NCI-H128 (cell line): ENCODE measurements at regions not wholly inside any gene's neighbourhood (a gene's known extent, or its start where the extent isn't known, plus 50 kb on each side); places are given as distances from the start of the nearest gene placed in this dataset.

Experiments used
- DNase-seq: peaks from one replicate; lab custom pipeline; 2025; ENCODE audit not compliant: unreplicated experiment; lab: John Stamatoyannopoulos, UW

DNA sequence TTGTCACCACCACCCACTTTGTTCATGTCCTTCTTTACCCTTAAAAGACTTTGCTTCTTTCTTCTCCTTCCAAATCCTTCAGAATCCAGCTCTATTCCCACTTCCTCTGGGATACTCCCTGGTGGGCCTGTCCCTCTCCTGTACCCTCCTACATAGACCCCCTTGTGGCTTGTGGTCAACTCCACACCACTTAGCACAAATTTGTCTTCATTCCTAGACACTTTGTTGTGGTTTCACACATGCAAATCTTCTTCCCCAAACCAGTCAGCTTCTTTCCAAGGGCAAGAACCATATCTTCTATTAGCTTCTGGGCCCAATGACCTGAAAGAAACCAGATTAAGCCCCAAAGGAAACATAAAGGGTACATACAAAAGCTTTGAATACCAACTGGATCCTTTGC is 342.4 kb downstream of the TNS1 start:
- DNase-seq = no peak

DNA sequence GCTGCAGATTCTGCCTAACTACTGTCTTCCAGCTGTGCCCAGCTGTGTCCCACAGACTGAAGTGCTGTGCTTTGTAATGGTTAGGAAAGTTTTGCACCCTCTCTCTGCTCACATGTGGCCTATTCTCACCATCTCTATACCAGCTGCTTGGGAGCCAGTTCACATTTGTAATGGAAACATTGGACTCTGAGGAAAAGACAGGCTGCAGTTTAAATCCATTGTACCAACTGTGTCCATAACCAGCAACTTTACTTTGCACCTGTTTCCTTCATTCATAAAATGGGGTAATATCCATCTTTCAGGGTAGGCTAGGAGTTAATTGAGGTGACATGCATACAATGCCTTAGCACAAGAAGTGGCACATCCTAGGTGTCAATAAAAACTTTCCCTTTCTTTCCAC is 344.0 kb downstream of the TNS1 start:
- DNase-seq = no peak

DNA sequence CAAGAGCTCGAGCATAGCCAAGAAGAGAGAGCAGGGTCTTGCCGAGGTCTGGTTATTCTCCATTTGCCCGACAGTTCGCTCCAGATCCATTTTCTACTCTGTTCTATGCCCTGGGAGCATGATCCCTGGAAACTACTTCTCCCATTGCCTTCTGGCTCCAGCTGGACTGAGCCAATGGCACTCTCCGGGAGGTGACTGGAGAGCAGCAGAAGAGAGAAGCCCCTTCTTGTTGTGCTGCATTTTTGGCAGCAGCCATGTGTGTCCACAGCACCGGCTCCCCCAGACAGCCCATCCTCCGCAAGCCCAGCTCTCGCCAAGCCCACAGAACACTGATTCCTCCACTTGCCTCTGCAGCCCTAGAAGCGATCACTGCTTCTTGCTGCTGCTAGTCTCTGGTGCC is 345.5 kb downstream of the TNS1 start:
- no peak for DNase-seq

DNA sequence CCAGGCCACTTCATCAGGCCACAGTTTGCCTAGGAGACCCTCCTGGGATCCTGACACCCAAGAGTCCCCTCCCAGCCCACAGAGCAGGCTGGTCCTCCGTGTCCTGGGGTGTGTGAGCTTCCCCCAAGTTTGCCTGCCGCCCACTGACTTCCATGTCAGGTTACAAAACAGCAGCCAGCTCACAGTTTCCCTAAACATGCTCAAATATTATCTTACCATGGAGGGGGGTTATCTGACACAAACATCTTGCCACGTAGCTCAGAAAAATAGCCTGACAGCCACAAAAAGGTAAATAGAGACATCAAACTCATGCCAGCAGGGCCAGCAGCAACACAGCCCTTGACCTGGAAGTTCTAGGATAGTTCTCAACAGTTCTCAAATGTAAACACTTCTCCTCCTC is 346.5 kb downstream of the TNS1 start:
- no peak for DNase-seq

DNA sequence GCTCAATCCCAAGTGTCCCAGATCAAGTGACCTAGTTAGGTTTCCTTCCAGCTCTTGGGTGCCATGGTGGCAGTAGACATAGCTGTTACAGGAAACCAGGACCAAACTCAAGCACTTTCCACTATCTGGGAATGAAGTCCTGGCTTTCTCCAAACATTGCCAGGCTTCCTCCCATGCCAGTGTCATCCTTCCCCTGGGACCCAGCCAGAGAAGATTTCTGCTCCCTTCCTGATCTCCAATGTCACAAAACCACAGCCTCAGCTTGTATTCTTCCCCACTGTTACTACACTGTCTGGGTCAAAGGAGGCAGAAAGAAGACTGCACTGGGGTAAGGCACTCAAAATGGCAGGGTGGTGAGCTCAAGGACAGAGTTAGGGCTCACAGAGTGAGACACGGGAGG is 347.1 kb downstream of the TNS1 start:
- no peak for DNase-seq

DNA sequence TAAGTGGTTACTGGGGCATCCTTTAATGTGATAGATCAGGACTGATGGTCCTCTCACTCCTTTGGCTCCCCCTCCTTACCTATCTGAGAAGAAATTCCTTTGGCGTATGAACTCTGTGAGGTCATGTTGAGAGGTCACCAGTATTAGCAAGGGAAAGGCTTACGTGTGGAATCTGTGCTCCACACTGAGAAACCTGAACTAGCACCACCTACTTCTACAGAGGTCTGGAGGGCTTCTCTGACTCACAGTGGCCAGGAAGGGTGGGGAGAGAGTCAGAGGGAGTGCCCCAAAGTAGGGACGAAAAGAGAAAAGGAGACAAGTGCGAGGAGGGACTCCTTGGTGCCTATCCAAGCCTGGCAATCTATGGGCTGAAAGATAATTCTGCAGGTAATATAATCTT is 348.6 kb downstream of the TNS1 start:
- no peak for DNase-seq

DNA sequence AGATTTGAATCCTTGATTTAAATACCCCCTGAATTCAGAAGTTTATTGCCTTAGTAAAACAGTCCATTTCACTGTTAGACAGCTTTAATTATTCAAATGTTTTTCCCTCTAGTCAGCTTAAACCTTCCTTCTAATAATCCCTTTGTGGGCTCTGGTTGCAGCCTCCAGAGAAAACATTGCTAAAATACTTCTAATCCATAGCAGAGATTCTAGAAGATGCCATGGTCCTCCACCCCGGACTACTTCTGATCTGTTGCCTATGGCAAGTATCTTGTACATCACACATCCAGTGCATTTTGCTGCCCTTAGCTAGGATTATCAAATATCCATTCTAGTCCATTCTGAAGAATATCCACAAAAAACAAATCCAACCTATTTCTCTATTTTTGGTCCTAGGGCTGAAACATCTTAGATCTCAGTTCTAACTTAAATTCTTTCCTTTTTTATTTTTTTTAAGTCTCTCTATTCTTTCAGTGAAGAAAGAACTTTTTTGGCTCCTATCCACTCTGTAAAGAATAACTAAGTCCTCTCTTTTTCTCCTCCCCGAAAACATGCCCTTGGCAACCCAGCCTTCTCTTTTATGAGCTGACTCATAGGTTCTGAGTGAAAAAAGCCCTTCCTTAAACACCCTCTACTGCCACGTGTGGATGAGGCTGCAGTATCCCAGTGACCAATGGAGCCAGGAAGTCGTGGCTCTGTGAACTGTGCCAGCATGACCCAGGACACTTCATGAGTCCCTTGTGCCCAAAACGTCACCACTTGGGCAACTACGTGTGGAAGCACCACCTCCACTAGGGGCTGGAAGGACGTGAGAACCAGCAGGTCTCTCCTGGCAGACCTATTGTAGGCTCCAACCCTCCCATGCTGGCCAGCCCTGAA is 349.8 kb downstream of the TNS1 start:
- no peak for DNase-seq

DNA sequence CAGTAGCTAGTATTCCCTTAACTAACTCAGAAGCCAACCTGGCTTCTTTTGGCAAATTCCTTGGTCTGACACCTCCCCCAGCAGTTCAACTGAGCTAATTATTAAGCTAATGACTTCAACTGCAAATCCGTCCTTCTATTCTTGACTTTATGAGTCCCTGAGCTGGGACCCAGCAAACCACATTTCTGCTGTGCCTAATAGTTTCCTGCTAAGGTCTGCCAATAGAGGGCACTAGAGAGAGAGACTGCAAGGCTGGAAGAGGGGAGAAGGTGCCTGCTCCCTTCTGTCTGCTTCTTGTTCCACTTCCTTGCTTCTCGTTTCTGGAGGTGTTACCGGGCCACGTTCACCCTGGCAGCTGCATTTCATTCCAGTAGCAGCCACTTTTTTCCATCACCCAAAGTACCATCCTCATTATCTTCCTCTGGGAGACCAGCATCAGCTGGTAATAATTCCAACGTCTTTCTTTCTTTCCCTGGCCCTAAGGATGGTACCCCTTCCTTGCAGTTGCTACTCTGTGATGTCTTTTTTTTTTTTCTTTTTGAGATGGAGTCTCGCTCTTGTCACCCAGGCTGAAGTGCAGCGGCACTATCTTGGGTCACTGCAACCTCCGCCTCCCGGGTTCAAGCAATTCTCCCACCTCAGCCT is 352.0 kb downstream of the TNS1 start:
- DNase-seq = no peak

DNA sequence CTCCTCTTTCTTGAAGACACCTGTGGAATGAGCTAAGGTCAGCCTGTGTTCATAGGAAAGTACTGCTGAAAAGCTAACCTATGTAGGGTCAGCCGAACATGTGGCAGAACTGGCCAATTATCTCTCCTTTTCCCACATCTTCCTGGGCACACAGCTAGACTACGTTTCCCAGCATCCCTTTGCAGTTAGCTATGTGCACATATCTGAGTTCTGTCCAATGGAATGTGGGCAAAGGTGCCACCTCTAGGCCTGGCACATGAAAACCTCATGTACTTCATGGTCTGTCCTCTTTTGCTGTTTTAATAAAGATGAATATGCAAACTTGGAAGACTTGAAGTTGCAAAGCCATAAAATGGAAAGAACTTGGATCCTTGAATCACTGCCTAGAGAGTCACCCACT is 352.6 kb downstream of the TNS1 start:
- DNase-seq = no peak

DNA sequence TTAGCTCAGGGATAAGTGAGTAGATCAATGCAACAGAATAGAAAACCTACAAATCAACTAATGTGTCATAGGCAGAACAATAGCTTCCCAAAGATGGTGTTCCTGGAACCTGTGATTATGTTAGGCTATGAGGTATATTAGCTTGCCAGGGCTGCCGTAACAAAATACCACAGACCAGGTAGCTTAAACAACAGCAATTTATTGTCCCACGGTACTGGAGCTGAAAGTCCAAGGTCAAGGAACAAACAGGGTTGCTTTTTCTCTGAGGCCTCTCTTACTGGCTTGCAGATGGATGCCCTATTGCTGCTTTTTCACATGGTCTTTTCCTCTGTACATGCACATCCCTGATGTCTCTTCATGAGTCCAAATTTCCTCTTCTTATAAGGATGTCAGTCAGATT is 354.9 kb downstream of the TNS1 start:
- no peak for DNase-seq

DNA sequence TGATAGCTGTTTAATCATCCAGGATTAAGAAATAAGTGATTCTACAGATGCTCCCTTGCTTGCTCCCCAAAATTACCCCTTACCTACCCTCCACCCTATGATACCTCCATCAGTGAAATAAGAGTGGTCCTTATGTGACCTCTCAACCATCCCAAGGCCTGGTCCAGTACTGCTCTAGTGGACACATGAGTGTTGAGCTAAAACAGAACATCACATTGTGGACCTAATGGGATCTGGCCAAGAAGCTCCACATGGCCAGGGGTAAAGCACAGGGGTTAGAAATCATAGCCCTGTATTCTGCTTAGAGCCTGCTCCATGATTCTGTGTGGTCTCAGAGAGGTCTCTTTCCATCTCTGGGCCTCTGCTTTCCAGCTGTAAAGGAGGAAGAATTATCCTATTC is 355.6 kb downstream of the TNS1 start:
- DNase-seq = no peak

DNA sequence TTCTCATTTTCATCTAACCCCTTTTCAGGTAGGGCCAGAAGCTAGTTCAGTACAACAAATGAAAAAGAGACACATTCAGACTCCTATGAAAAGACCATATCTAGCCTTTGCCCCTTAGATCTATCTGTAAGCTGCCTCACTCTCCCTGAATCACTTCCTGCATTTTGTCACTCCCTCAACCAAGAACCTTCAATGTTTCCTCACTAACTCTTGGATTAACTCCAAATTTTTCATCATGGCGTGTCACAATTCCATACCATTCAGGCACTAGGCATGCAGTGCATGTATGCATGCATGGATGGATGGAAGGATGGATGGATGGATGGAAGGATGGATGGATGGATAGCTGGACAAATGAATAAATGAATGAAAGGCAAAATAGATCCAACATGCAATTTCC is 356.9 kb downstream of the TNS1 start:
- DNase-seq = no peak

DNA sequence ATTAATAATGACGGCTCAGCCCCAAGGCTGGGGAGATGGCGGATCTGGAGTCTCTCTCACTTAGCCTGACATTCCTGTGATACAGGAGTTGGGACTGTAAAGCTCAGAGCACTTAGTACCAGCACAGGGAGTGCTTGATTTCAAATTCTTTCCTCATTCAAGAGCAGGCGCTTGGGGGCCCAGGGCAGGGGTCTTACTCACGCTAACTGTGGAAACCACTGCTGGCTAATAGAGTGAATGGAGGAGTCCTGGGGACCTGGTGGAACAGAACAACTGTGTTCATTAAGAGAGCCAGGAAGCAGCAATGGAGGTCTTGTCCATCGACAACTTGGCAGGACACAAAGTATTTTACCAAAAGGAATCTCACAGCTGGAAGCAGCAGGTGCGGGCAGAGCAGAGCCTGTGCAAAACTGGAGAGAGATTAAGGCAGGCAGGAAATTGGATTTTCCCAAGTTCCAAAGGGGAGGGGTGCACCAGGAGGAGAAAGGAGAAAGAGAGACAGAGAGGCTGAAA is 358.9 kb downstream of the TNS1 start:
- no peak for DNase-seq

DNA sequence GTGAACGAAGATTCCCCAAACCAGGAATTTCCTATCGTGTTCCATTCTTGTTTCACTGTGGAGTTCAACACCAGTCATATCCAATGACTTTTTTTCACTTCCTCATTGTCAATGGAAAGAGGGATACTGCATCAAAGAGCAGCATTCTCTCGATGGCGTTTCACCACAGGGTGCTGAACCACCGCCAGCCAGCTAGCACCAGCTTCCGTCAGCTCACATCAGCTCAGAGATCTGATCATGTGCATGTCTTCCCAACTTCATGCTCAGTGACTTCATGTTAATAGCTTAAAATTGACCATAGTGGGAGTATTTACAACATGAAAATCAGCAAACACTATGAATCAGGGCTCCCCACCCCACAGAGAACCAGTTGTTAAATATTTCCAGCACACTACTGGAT is 359.9 kb downstream of the TNS1 start:
- DNase-seq = no peak

DNA sequence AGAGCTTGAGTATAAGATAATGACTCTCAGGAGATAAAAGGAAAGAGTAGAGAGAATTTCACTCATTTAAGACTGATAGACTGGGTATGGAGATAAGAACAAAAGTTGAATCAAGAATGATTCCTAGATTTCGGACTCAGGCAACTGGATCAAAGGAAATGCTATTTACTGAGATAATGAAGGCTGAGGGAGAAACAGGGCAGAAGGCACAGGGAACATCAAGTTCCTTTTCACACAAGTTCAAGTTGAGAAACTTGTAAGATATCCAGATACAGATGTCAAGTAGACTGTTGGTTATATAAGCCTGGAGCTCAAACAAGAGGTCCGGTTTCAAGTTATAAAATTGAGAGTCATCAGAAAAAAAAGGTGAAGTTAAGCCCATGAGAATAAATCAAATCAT is 360.8 kb downstream of the TNS1 start:
- DNase-seq = no peak

DNA sequence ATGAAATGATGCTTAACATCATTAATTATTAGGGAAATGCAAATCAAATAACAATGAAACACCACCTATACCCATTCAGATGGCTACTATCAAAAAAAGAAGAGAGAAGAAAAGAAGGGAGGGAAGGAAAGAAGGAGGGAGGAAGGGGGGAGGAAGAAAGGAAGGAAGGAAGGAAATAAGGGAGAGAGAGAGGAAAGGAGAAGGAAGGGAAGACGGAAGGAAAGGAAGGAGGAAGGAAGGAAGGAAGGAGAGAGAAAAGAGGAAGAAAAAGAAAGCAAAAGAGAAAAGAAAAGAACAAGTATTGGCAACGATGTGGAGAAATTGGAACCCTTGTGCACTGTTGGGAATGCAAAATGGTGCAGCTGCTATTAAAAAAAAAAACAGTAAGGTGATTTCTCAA is 363.3 kb downstream of the TNS1 start:
- no peak for DNase-seq

DNA sequence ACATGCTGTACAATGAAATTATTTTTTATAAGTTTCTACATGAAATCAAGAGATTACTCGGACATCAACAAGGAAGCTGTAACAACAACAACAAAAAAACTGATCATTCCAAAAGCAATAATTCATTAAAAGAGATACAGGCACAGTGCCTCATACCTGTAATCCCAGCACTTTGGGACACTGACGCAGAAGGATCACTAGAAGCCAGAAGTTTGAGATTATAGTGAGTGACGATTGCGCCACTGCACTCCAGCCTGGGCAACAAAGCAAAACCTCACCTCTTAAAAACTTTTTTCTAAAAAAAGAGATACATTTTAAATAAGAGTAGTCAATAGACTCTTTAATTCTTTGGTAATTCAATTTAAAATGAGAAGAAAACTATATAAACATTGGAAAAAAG is 364.3 kb downstream of the TNS1 start:
- DNase-seq = no peak

DNA sequence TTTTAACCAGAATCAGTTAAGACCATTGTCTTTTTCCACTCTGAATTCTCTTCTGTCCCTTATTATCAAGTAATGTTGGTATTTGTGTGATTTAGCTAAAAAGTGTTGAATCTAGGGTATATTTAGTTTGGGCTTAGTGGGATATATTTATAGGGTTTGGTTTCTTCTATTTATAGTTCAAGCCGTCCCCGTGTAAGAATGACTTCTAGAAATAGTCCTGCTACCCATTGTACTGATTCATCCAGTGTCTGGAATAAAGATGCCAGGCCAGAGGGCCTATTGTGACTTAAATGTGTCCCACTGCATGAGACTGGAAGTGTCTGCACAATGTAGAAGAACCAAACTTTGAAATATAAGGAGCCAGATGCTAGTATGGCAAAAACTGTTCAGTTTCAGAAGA is 364.8 kb downstream of the TNS1 start:
- no peak for DNase-seq

DNA sequence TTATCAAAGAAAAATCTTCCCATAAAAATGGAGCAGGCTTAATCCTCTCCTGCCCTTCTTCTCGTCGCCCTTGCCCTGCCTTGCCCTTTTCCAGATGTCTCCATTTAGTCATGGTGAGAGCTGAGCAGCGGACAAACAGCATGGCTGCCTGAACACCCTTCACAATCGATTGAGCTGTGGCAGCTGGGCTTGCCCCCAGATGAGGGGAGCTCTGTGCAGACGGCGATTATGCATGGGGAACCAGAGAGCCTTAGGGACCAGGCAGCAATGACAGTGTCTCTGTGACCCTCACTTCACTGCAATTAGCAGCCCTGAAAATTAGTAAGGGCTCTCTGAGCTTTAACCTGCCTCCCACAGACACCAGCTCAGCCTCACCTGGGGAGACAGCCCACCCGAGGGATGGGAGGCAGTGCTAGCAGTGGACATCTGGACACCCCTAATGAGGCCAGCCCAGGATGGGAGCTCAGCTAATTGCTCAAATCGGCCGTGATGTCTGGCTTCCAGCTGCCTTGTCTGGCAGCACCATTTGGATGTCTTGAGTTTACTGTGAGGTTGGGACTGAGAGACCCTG is 365.7 kb downstream of the TNS1 start:
- DNase-seq = no peak

DNA sequence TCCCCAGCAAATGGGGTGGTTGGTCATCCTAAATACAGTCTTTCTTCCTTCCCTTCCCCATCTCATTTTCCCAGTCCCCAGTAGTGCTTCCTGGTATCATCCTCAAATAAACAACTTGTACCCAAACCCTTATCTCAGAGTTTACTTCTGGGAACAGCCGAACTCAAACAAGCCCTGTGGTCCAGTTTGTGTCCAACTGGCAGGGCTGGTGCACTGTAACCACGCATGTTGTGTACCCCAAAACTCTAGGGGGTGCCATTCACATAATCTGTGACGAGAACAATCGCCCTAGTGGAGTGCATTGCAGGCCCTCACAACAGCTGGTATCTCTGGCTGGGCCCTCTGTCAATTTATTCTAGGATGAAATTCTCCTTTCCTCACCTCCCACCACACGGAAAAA is 366.2 kb downstream of the TNS1 start:
- DNase-seq = no peak

DNA sequence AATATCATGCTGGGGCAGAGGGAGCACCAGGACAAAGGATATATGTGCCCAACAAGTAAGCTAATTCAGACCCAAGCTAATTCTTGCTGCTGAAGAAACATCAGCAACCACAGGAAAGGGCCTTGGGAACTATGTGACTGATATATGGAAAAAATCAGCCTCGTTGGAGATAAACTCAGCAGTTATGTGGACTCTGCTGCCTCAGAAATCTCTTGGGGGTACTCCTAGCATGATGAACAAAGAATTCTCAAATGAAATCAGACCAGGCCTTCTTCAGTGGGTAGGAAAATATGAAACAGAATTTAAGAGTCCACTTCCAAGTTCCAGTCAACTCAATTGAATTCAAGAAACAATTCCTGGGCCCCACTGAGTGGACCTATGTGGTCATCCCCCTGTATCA is 367.9 kb downstream of the TNS1 start:
- DNase-seq = no peak

DNA sequence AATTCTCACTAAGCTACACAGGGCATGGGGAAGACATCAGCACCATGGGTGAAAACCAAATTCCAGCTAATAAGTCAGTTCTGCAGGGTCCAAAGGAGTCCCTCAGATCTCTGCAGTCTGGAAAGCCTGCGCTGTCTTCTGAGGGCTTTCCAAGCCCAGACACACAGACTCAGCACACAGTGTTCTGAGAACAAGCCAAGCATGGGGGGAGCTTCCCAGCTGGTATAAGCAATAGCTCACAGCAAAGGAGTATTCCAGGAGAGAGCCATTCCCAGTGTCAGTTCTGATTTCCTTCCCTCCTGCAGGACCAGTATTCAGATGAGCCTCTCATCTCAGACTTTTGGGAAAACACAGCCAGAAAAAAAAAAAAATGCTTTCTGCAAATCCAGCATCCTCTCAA is 370.8 kb downstream of the TNS1 start:
- DNase-seq = no peak
